Activated naive CD4-positive, alpha-beta T cell treated with anti-CD3 and anti-CD28 coated beads, Interleukin-2, amount 50 U/mL, for 72 hours (primary cell): ENCODE measurements at regions not wholly inside any gene's neighbourhood (a gene's known extent, or its start where the extent isn't known, plus 50 kb on each side); places are given as distances from the start of the nearest gene placed in this dataset.

Experiments
- ATAC-seq, 2 donors: fragments of 150-1000 bp; cut with Tn5 transposase; 2 replicates each; pipeline ENCODE4 v1.10.0; 2021; ENCODE audit warnings: mild to moderate bottlenecking in 2 of 2, moderate library complexity in 2 of 2
- DNase-seq, 2 donors: peaks; one replicate each; pipeline ENCODE4 v3.0.0; 2021 to 2022; ENCODE audit warnings: low spot score in 2 of 2
- H3K27ac Mint-ChIP-seq, 2 donors: one replicate each; pipeline ENCODE4 v1.8.0; 2022; ENCODE audit warnings: mild to moderate bottlenecking in 2 of 2, mixed read lengths in 2 of 2
- H3K36me3 Mint-ChIP-seq, 2 donors: one replicate each; pipeline ENCODE4 v1.8.0; 2022; ENCODE audit warnings: mixed read lengths in 2 of 2
- H3K9me3 Mint-ChIP-seq, 2 donors: one replicate each; pipeline ENCODE4 v1.8.0; 2022; ENCODE audit warnings: mixed read lengths in 2 of 2

GRCh38 chr4:152000518-152000917 lies 239.7 kb upstream of the GATB start:
- ATAC-seq (no peak), DNase-seq (no peak)
- H3K36me3 Mint-ChIP-seq: no peaks in the 10 kb centered on the region
- H3K27ac Mint-ChIP-seq: no peak overlapping the region
- H3K9me3 Mint-ChIP-seq: peaks cover 0 to 4% of the 10 kb centered on the region in 2 donors

- Mint-ChIP-seq H3K9me3 (peaks cover 0 to 11% of the 10 kb centered on the region in 2 donors), H3K36me3 (no peaks in the 10 kb centered on the region), H3K27ac (no peak overlapping the region)
- no peak for DNase-seq
- ATAC-seq: no peak
Measured at GRCh38 chr4:151998723-151999122, 237.9 kb upstream of the GATB start.

- no peaks in the 10 kb centered on the region for H3K36me3 Mint-ChIP-seq
- no peak for DNase-seq
- ATAC-seq: peak in 1 of 2 donors; percentile 16
- H3K27ac Mint-ChIP-seq: no peak overlapping the region
- peaks cover 0 to 16% of the 10 kb centered on the region in 2 donors for H3K9me3 Mint-ChIP-seq
Measured at GRCh38 chr4:151997461-151997860, 236.7 kb upstream of the GATB start.

GRCh38 chr4:151994429-151994828 lies 233.6 kb upstream of the GATB start:
- H3K27ac Mint-ChIP-seq: no peak overlapping the region
- no peak for DNase-seq
- H3K36me3 Mint-ChIP-seq: no peaks in the 10 kb centered on the region
- no peak for ATAC-seq
- peaks cover 0 to 16% of the 10 kb centered on the region in 2 donors for H3K9me3 Mint-ChIP-seq

- Mint-ChIP-seq H3K36me3 (no peaks in the 10 kb centered on the region), H3K9me3 (peaks cover 0 to 19% of the 10 kb centered on the region in 2 donors), H3K27ac (peak overlapping the region in 1 of 2 donors; percentile 82)
- DNase-seq (no peak), ATAC-seq (no peak)
Measured at GRCh38 chr4:151993521-151993920, 232.7 kb upstream of the GATB start.

- ATAC-seq: no peak
- no peak for DNase-seq
- Mint-ChIP-seq H3K36me3 (no peaks in the 10 kb centered on the region), H3K9me3 (peaks cover 0 to 19% of the 10 kb centered on the region in 2 donors), H3K27ac (no peak overlapping the region)
Measured at GRCh38 chr4:151992332-151993154, 231.7 kb upstream of the GATB start.

GRCh38 chr4:151991884-151992167 lies 231.0 kb upstream of the GATB start:
- no peak for DNase-seq
- ATAC-seq: no peak
- H3K36me3 Mint-ChIP-seq: no peaks in the 10 kb centered on the region
- peak overlapping the region in 1 of 2 donors; percentile 19 for H3K27ac Mint-ChIP-seq
- peaks cover 0 to 19% of the 10 kb centered on the region in 2 donors for H3K9me3 Mint-ChIP-seq

GRCh38 chr4:151991001-151991883 lies 230.4 kb upstream of the GATB start:
- DNase-seq (no peak), ATAC-seq (peak in 1 of 2 donors; percentile 61)
- Mint-ChIP-seq H3K36me3 (no peaks in the 10 kb centered on the region), H3K9me3 (peaks cover 0 to 19% of the 10 kb centered on the region in 2 donors), H3K27ac (peak overlapping the region in 1 of 2 donors; percentile 19)

GRCh38 chr4:151990201-151990600 lies 229.4 kb upstream of the GATB start:
- Mint-ChIP-seq H3K27ac (no peak overlapping the region), H3K36me3 (no peaks in the 10 kb centered on the region), H3K9me3 (peaks cover 0 to 18% of the 10 kb centered on the region in 2 donors)
- DNase-seq: no peak
- ATAC-seq: no peak

- Mint-ChIP-seq H3K9me3 (peaks cover 0 to 11% of the 10 kb centered on the region in 2 donors), H3K27ac (no peak overlapping the region), H3K36me3 (no peaks in the 10 kb centered on the region)
- DNase-seq (no peak), ATAC-seq (no peak)
Measured at GRCh38 chr4:151988591-151988990, 227.8 kb upstream of the GATB start.

- Mint-ChIP-seq H3K9me3 (peaks cover 0 to 6% of the 10 kb centered on the region in 2 donors), H3K36me3 (no peaks in the 10 kb centered on the region), H3K27ac (peak overlapping the region in 1 of 2 donors; percentile 22)
- no peak for ATAC-seq
- DNase-seq: no peak
Measured at GRCh38 chr4:151987606-151988005, 226.8 kb upstream of the GATB start.

GRCh38 chr4:151983854-151984253 lies 223.0 kb upstream of the GATB start:
- Mint-ChIP-seq H3K36me3 (peaks cover 0 to 6% of the 10 kb centered on the region in 2 donors), H3K9me3 (peaks cover 7% of the 10 kb centered on the region in 2 donors), H3K27ac (no peak overlapping the region)
- ATAC-seq (no peak), DNase-seq (no peak)

- H3K36me3 Mint-ChIP-seq: peaks cover 22 to 29% of the 10 kb centered on the region in 2 donors
- ATAC-seq (no peak), DNase-seq (no peak)
- H3K27ac Mint-ChIP-seq: no peak overlapping the region
- peaks cover 29 to 33% of the 10 kb centered on the region in 2 donors for H3K9me3 Mint-ChIP-seq
Measured at GRCh38 chr4:151979819-151980218, 219.0 kb upstream of the GATB start.

GRCh38 chr4:151968643-151969042 lies 207.8 kb upstream of the GATB start:
- Mint-ChIP-seq H3K9me3 (no peaks in the 10 kb centered on the region), H3K27ac (no peak overlapping the region), H3K36me3 (no peaks in the 10 kb centered on the region)
- ATAC-seq: no peak
- DNase-seq: no peak

- ATAC-seq: no peak
- H3K27ac Mint-ChIP-seq: no peak overlapping the region
- DNase-seq: no peak
- H3K9me3 Mint-ChIP-seq: peaks cover 0 to 5% of the 10 kb centered on the region in 2 donors
- H3K36me3 Mint-ChIP-seq: no peaks in the 10 kb centered on the region
Measured at GRCh38 chr4:151967074-151967473, 206.3 kb upstream of the GATB start.

GRCh38 chr4:151962138-151962823 lies 201.5 kb upstream of the GATB start:
- Mint-ChIP-seq H3K27ac (no peak overlapping the region), H3K36me3 (no peaks in the 10 kb centered on the region), H3K9me3 (peaks cover 0 to 5% of the 10 kb centered on the region in 2 donors)
- ATAC-seq (no peak), DNase-seq (no peak)

GRCh38 chr4:151961456-151961855 lies 200.6 kb upstream of the GATB start:
- no peak for ATAC-seq

More at GRCh38 chr4:151961456-151961855, 200.6 kb upstream of the GATB start:
- H3K9me3 Mint-ChIP-seq: peaks cover 0 to 5% of the 10 kb centered on the region in 2 donors
- DNase-seq: no peak
- H3K27ac Mint-ChIP-seq: no peak overlapping the region
- H3K36me3 Mint-ChIP-seq: no peaks in the 10 kb centered on the region
